Nucleus accumbens (tissue), 56 donors: ENCODE measurements at regions not wholly inside any gene's neighbourhood (a gene's known extent, or its start where the extent isn't known, plus 50 kb on each side); places are given as distances from the start of the nearest gene placed in this dataset.
"Not testable (repeated sequence)": the region's sequence is repeated elsewhere in the genome, so short reads cannot be mapped to it uniquely, and the experiment has no call there.

Experiments
- DNase-seq, 56 donors: peaks; one replicate each; lab custom pipeline; 2025; lab: John Stamatoyannopoulos, UW

GRCh38 chr5:99621772-99622681, 693.2 kb upstream of the CHD1 start:
- DNase-seq = no peak

- DNase-seq = no peak
Observed at GRCh38 chr5:99617335-99617734, 688.5 kb upstream of the CHD1 start.

GRCh38 chr5:99614888-99615287, 686.1 kb upstream of the CHD1 start:
- no peak for DNase-seq

- no peak for DNase-seq
Observed at GRCh38 chr5:99607124-99607523, 678.3 kb upstream of the CHD1 start.

GRCh38 chr5:99605904-99606303, 677.1 kb upstream of the CHD1 start:
- DNase-seq = no peak

- no peak for DNase-seq
Observed at GRCh38 chr5:99600952-99601351, 672.1 kb upstream of the CHD1 start.

- DNase-seq = no peak
Observed at GRCh38 chr5:99590806-99591205, 662.0 kb upstream of the CHD1 start.

- no peak for DNase-seq
Observed at GRCh38 chr5:99589424-99589823, 660.6 kb upstream of the CHD1 start.

GRCh38 chr5:99587983-99588382, 659.2 kb upstream of the CHD1 start:
- no peak for DNase-seq

GRCh38 chr5:99586878-99587277, 658.1 kb upstream of the CHD1 start:
- no peak for DNase-seq

- not testable (repeated sequence) for DNase-seq
Observed at GRCh38 chr5:99581204-99581603, 652.4 kb upstream of the CHD1 start.

- not testable (repeated sequence) for DNase-seq
Observed at GRCh38 chr5:99562937-99563627, 634.3 kb upstream of the CHD1 start.

GRCh38 chr5:99553211-99553810, 624.5 kb upstream of the CHD1 start:
- no peak for DNase-seq

GRCh38 chr5:99544356-99544755, 615.5 kb upstream of the CHD1 start:
- DNase-seq = no peak

- no peak for DNase-seq
Observed at GRCh38 chr5:99543841-99544240, 615.0 kb upstream of the CHD1 start.

- DNase-seq = not testable (repeated sequence)
Observed at GRCh38 chr5:99534241-99534640, 605.4 kb upstream of the CHD1 start.

GRCh38 chr5:99521666-99522065, 592.9 kb upstream of the CHD1 start:
- DNase-seq = not testable (repeated sequence)

- not testable (repeated sequence) for DNase-seq
Observed at GRCh38 chr5:99515864-99516490, 587.2 kb upstream of the CHD1 start.

GRCh38 chr5:99510237-99510866, 581.5 kb upstream of the CHD1 start:
- not testable (repeated sequence) for DNase-seq

GRCh38 chr5:99509064-99509463, 580.3 kb upstream of the CHD1 start:
- DNase-seq = not testable (repeated sequence)
